Endothelial cell of umbilical vein (primary cell): ENCODE measurements at regions not wholly inside any gene's neighbourhood (a gene's known extent, or its start where the extent isn't known, plus 50 kb on each side); places are given as distances from the start of the nearest gene placed in this dataset.
A peak's percentile ranks its signal among the peaks of the same experiment; 100 is the strongest.

Experiments used
- BruUV-seq: library from RNA; stranded (reverse); fragments of 400-500 nt; replicated peaks from 2 replicates; lab custom pipeline; 2021; lab: Mats Ljungman, UMichigan
- CTCF ChIA-PET: fragments of 300-600, 350-600 bp; sonication (Branson Sonifier 250); formaldehyde crosslinking; loops from one replicate; lab custom pipeline; 2021; ENCODE audit warnings: antibody characterized with exemption, inconsistent platforms; lab: Charles Lee
- POLR2A ChIA-PET: fragments of 300-600, 350-600 bp; sonication (Branson Sonifier 250); formaldehyde crosslinking; loops from one replicate; lab custom pipeline; 2021; ENCODE audit warnings: antibody characterized with exemption, inconsistent platforms; lab: Charles Lee
- DNase-seq: peaks from one replicate; pipeline ENCODE4 v3.0.0-alpha.2; 2011; ENCODE audit warnings: low read depth, low spot score
- FAIRE-seq: peaks from 2 replicates; lab custom pipeline; 2011; peaks lifted over from hg19 to GRCh38; lab: Jason Lieb, UNC
- H2AFZ ChIP-seq: 2 replicates; pipeline ENCODE4 v1.6.0; 2012; ENCODE audit warnings: low read depth, low read length, control low read depth, inconsistent platforms
- H3K27ac ChIP-seq: 2 replicates; pipeline ENCODE4 v1.5.1; 2011; ENCODE audit warnings: low read depth, mild to moderate bottlenecking, control low read depth, low read length, moderate library complexity; ENCODE audit not compliant: insufficient read depth
- H3K27me3 ChIP-seq, 2 experiments: 2 replicates each; pipeline versions ENCODE4 v1.6.0 to v1.6.1; 2011; ENCODE audit warnings: low read length in 2 of 2, mixed read lengths in 1 of 2; ENCODE audit not compliant: control insufficient read depth in 2 of 2, insufficient read depth in 2 of 2
- H3K36me3 ChIP-seq, 2 experiments: 2 replicates in 1 of 2; 3 replicates in 1 of 2; pipeline ENCODE4 v1.5.1; 2011; ENCODE audit warnings: low read length in 2 of 2, mild to moderate bottlenecking in 1 of 2, moderate library complexity in 1 of 2; ENCODE audit not compliant: control insufficient read depth in 2 of 2, insufficient read depth in 2 of 2; ENCODE audit errors: extremely low read depth in 1 of 2
- H3K4me1 ChIP-seq: 3 replicates; pipeline ENCODE4 v1.5.1; 2011; ENCODE audit warnings: mild to moderate bottlenecking, low read length; ENCODE audit not compliant: control insufficient read depth, insufficient read depth; ENCODE audit errors: extremely low read depth
- H3K4me2 ChIP-seq: 2 replicates; pipeline ENCODE4 v1.6.1; 2011; ENCODE audit warnings: low read length, control low read depth, mixed read lengths; ENCODE audit not compliant: insufficient read depth
- H3K4me3 ChIP-seq, 3 experiments: fragments of 200-600 bp in 1 of 3; sonication (generic), shearing (Covaris generic) in 1 of 3; replicated peaks in 1 of 3; 2 replicates each; pipeline ENCODE4 v1.5.1; 2011 to 2016; ENCODE audit warnings: control low read depth in 3 of 3, low read length in 3 of 3, mild to moderate bottlenecking in 2 of 3, inconsistent platforms in 1 of 3, low read depth in 1 of 3, moderate library complexity in 1 of 3; ENCODE audit not compliant: insufficient read depth in 1 of 3
- H3K79me2 ChIP-seq: 2 replicates; pipeline ENCODE4 v1.6.0; 2012; ENCODE audit warnings: low read length, inconsistent platforms; ENCODE audit not compliant: control insufficient read depth, insufficient read depth
- H3K9ac ChIP-seq: replicated peaks from 2 replicates; pipeline ENCODE3; 2011; ENCODE audit warnings: low read length, control low read depth; ENCODE audit not compliant: insufficient read depth; ENCODE audit errors: extremely low read depth
- H3K9me1 ChIP-seq: replicated peaks from 3 replicates; pipeline ENCODE4 v1.6.0; 2011; ENCODE audit warnings: mild to moderate bottlenecking, low read length; ENCODE audit not compliant: control insufficient read depth, insufficient read depth; ENCODE audit errors: extremely low read depth
- H3K9me3 ChIP-seq: replicated peaks from 2 replicates; pipeline ENCODE4 v1.5.1; 2012; ENCODE audit warnings: low read length, inconsistent platforms; ENCODE audit not compliant: control insufficient read depth, insufficient read depth
- H4K20me1 ChIP-seq: replicated peaks from 2 replicates; pipeline ENCODE3; 2011; ENCODE audit warnings: mild to moderate bottlenecking, low read length; ENCODE audit not compliant: control insufficient read depth, insufficient read depth; ENCODE audit errors: extremely low read depth
- EZH2 ChIP-seq: IDR thresholded peaks from 2 replicates; pipeline ENCODE4 v1.6.1; 2012; ENCODE audit warnings: borderline replicate concordance, low read depth, mild to moderate bottlenecking, moderate library complexity, low read length, inconsistent platforms; ENCODE audit not compliant: severe bottlenecking
- FOS ChIP-seq: IDR thresholded peaks from 2 replicates; pipeline ENCODE4 v1.6.1; 2011; ENCODE audit warnings: mild to moderate bottlenecking, low read length, moderate library complexity, borderline replicate concordance; ENCODE audit not compliant: insufficient read depth
- GATA2 ChIP-seq: IDR thresholded peaks from 2 replicates; pipeline ENCODE4 v1.7.0; 2011; ENCODE audit warnings: low read depth, mild to moderate bottlenecking, moderate library complexity, mixed read lengths, low read length; ENCODE audit not compliant: insufficient read length, insufficient read depth
- JUN ChIP-seq: IDR thresholded peaks from 2 replicates; pipeline ENCODE4 v1.6.1; 2011; ENCODE audit warnings: borderline replicate concordance, low read depth; ENCODE audit not compliant: insufficient read length, insufficient read depth
- MYC ChIP-seq: IDR thresholded peaks from one replicate; pipeline ENCODE4 v1.6.1; 2011; ENCODE audit warnings: mild to moderate bottlenecking, low read depth, low read length
- POLR2A ChIP-seq: IDR thresholded peaks from 2 replicates; pipeline ENCODE4 v1.6.1; 2012; ENCODE audit warnings: low read depth, mild to moderate bottlenecking, control low read depth, low read length
- POLR2AphosphoS5 ChIP-seq: IDR thresholded peaks from 2 replicates; pipeline ENCODE4 v1.6.1; 2012; ENCODE audit warnings: low read depth, mild to moderate bottlenecking, control low read depth, low read length, moderate library complexity; ENCODE audit not compliant: insufficient read depth
- dilution Hi-C: fragments of 300-500 bp; cut with MboI; formaldehyde crosslinking; loops from one replicate; pipeline ENCODE4 v1.15.0; 2019; ENCODE audit warnings: low sequenced_read_pairs; ENCODE audit not compliant: extremely low pct_ligation_motif_present
- intact Hi-C: fragments of 100-400 bp; cut with micrococcal nuclease; formaldehyde crosslinking; loops from one replicate; pipeline ENCODE4 v1.10.0; 2022
- TF ChIP-seq, protein P1 (sequence below): IDR thresholded peaks from 2 replicates; pipeline ENCODE4 v1.6.1; 2011; ENCODE audit not compliant: insufficient read depth, insufficient read length
- TF ChIP-seq, protein P2 (sequence below), 2 donors: IDR thresholded peaks; 1 replicate in 1 of 2; 2 replicates in 1 of 2; pipeline ENCODE4 v1.5.1; 2011; ENCODE audit warnings: low read length in 2 of 2, mild to moderate bottlenecking in 2 of 2, moderate library complexity in 2 of 2, control low read depth in 1 of 2, inconsistent platforms in 1 of 2, low read depth in 1 of 2; ENCODE audit not compliant: insufficient read depth in 1 of 2; ENCODE audit errors: extremely low read depth in 1 of 2

DNA sequence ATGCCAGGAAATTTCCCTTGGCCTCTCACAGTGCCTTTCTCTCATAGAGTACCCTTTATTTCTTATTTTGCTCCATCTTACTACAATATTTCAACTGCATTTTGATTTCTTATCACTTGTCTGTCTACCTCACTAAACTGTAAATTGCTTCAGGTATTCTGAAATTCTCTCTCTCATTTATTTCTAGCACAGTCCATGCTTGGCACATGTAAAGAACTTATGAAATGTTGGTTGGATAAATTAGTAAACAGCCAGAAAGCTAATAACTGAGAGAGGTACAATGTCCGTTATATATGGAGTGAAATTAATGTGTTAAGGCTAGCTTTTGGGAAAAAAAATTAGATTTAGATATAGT, 138.3 kb upstream of the RFC3 start:
- intact Hi-C loops: loop anchor here (5.0 kb wide), 1 partner anchor 43 kb away; no protein-coding TSS in a partner anchor

DNA sequence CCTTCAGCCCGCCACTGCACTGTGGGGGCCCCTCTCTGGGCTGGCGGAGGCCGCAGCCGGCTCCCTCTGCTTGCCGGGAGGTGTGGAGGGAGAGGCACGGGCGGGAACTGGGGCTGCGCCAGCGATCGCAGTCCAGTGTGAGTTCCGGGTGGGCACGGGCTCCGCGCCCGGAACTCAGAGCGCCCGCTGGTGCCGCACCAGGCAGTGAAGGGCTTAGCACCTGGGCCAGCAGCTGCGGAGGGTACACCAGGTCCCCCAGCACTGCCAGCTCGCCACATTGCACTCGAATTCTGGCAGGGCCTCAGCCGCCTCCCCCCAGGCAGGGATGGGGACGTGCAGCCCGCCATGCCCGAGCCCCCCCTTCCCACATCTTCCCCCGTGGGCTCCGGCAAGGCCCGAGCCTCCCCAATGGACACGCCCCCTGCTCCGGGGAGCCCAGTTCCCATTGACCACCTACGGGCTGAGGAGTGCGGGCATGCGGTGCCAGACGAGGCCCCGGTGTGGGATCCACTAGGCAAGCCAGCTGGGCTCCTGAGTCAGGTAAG, 135.9 kb upstream of the RFC3 start:
- Histone ChIP-seq H3K36me3 (no peaks in the 10 kb centered on the region), H3K27ac (no peak overlapping the region), H3K4me1 (peaks cover 13% of the 10 kb centered on the region), H4K20me1 (no peaks in the 10 kb centered on the region), H3K9me1 (no peaks in the 10 kb centered on the region), H3K4me2 (no peak overlapping the region), H3K79me2 (no peaks in the 10 kb centered on the region), H3K9ac (no peak overlapping the region), H3K4me3 (no peak overlapping the region), H3K27me3 (no peaks in the 10 kb centered on the region), H2AFZ (no peak overlapping the region), H3K9me3 (no peaks in the 10 kb centered on the region)
- no TSS peak for BruUV-seq
- ChIA-PET POLR2A (no interaction called here), CTCF (interaction anchor here (1.4 kb wide), 1 partner anchor 8 kb away, joined by 3 read pairs; no protein-coding TSS in a partner anchor)
- intact Hi-C loops: no loop called here
- FAIRE-seq (no peak), DNase-seq (no peak)
- TF ChIP-seq JUN (no peak), GATA2 (no peak), POLR2A (no peak), POLR2AphosphoS5 (no peak), EZH2 (no peak), MYC (no peak), FOS (no peak)
- TF ChIP-seq, protein P1, sequence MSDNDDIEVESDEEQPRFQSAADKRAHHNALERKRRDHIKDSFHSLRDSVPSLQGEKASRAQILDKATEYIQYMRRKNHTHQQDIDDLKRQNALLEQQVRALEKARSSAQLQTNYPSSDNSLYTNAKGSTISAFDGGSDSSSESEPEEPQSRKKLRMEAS: no peak
- TF ChIP-seq, protein P2, sequence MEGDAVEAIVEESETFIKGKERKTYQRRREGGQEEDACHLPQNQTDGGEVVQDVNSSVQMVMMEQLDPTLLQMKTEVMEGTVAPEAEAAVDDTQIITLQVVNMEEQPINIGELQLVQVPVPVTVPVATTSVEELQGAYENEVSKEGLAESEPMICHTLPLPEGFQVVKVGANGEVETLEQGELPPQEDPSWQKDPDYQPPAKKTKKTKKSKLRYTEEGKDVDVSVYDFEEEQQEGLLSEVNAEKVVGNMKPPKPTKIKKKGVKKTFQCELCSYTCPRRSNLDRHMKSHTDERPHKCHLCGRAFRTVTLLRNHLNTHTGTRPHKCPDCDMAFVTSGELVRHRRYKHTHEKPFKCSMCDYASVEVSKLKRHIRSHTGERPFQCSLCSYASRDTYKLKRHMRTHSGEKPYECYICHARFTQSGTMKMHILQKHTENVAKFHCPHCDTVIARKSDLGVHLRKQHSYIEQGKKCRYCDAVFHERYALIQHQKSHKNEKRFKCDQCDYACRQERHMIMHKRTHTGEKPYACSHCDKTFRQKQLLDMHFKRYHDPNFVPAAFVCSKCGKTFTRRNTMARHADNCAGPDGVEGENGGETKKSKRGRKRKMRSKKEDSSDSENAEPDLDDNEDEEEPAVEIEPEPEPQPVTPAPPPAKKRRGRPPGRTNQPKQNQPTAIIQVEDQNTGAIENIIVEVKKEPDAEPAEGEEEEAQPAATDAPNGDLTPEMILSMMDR (IDR thresholded peaks at IDR 0.05; ENCODE audit: extremely low read depth in 1 of 2, insufficient read depth in 1 of 2, low read depth in 1 of 2, low read length in 2 of 2): no peak
- dilution Hi-C loops: no loop called here

More for the DNA sequence above, 138.3 kb upstream of the RFC3 start:
- peak overlapping the region; percentile 53 for H2AFZ ChIP-seq
- CTCF ChIA-PET: interaction anchor here (1.1 to 1.9 kb wide), 4 partner anchors 10 to 137 kb away, joined by 3 to 7 read pairs (median 4); no protein-coding TSS in a partner anchor
- no peaks in the 10 kb centered on the region for H3K9me1 ChIP-seq
- no peaks in the 10 kb centered on the region for H3K9me3 ChIP-seq
- dilution Hi-C loops: no loop called here
- FAIRE-seq (no peak), DNase-seq (no peak)
- no peak overlapping the region for H3K4me3 ChIP-seq
- no peaks in the 10 kb centered on the region for H3K36me3 ChIP-seq
- TSS peak; percentile 81 for BruUV-seq
- POLR2A ChIA-PET: no interaction called here
- H3K27ac ChIP-seq: peak overlapping the region; percentile 75
- TF ChIP-seq MYC (no peak), EZH2 (no peak), POLR2A (peak; percentile 2)
- peak overlapping the region; percentile 55 for H3K4me2 ChIP-seq
- H3K9ac ChIP-seq: peak overlapping the region; percentile 41
- H3K27me3 ChIP-seq: no peaks in the 10 kb centered on the region
- H4K20me1 ChIP-seq: no peaks in the 10 kb centered on the region
- peaks cover 15% of the 10 kb centered on the region for H3K4me1 ChIP-seq
- no peaks in the 10 kb centered on the region for H3K79me2 ChIP-seq
